Kasumi-1 (cell line): ENCODE measurements at regions not wholly inside any gene's neighbourhood (a gene's known extent, or its start where the extent isn't known, plus 50 kb on each side); places are given as distances from the start of the nearest gene placed in this dataset.

Experiments used
- DNase-seq, 2 experiments: peaks; one replicate each; lab custom pipeline; 2025; lab: John Stamatoyannopoulos, UW

DNA sequence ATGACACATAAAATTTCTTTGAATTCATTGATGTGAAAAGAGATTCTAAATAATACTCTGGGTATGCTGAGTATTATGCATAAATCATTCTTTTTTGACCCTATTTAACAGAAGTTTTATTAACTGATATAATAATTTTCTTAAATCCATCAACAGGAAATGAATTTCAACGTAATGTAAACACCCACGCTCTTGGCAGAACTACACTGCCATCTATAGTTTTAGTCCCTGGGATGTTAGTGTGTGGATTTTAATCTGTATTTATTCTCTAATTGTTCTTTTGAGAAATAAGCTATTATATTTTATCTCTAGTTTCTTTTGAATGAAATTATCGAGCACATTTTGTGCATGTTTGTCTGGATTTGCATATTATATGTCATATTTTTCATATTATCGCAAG is 666.8 kb upstream of the NDST4 start:
- DNase-seq = no peak

- no peak for DNase-seq
Observed at GRCh38 chr4:115770046-115770543, 656.7 kb upstream of the NDST4 start.

DNA sequence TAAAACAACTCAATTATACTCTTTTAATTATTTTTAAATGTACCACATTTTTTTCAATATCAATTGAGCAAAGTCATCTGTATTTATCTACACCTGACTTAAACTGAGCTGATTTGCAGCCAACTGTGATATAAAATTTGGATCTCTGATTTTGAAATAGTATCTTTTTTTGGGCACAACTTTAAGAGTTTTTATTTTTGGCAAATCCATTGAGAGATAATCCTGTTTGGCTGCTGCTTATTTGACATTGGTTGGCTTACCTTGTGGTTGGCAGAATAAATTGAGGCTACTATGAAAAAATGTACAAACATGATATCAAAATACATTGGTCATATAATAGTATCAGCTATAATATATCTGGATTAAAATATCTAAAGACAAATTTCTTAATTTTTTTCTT is 656.0 kb upstream of the NDST4 start:
- no peak for DNase-seq

DNA sequence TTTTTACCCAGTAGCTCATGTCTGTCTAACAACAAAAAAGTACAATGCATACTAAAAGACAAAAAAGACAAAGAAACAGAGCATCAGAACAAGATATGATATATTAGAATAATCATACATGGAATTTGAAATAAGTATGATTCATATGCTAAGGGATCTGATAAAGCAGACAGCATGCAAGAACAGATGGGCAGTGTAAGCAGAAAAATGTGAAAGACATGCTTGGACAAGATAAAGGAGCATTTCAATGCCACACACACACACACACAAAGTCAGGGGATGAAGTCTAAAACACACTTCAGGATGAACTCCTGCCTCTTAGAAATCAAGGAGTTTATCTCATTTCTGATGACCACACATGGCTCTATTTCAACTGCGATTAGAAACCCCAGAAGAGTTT is 649.6 kb upstream of the NDST4 start:
- no peak for DNase-seq

DNA sequence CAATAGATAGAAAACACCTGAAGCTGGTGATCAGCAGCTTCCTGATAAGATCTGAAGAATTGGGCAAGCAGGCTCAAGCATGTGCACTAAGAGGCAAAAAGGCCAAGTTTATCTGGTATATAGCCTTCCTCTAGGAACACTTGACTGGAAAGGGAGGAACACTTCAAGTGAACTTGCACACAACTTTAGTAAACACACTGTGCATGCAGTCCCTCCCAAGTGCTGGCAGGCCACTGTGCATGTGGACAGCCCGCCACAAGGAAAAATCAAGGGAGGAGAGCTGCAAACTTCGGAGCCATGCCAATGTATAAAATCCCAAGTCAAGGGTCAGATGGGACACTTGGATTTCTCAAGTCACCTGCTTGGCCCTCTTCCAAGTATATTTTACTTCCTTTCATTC is 645.8 kb upstream of the NDST4 start:
- no peak for DNase-seq

DNA sequence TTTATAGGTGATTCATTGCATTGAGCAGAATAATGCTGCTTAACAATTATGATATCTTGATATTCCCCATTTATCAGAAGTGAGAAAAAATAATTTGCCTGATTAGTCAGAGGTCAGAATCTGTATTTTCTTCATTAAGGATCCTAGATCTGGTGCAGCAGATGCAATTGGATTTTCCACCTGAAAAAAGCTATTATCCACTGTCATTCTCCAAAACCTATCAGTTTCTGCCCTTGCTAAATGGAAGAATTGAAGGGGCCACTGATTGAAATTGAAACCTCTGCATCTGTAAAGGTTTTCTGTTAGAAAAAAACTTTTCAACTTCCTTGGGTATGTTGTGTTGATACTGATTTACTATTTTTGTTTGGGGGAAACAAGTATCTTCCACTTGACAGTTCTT is 636.0 kb upstream of the NDST4 start:
- DNase-seq = no peak

DNA sequence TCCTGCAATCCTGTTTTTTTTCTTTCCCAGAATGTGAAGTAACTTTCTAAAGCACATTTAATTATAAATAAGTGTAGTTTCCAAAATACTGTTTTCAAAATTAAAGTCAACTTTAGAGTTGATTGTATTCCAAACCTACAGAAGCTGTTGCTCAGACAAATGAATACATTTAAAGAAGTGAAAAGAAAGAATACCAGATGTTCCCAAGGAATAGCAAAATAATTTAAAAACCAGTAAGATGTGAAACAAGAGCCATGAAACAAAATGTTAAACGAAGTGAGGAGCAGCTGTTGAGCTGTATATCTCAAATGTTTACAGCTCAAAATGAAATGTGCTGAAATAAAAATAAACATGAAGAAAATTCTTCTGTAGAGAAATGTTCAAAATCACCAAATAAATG is 627.4 kb upstream of the NDST4 start:
- no peak for DNase-seq

GRCh38 chr4:115729739-115730266 is 616.4 kb upstream of the NDST4 start:
- no peak for DNase-seq

DNA sequence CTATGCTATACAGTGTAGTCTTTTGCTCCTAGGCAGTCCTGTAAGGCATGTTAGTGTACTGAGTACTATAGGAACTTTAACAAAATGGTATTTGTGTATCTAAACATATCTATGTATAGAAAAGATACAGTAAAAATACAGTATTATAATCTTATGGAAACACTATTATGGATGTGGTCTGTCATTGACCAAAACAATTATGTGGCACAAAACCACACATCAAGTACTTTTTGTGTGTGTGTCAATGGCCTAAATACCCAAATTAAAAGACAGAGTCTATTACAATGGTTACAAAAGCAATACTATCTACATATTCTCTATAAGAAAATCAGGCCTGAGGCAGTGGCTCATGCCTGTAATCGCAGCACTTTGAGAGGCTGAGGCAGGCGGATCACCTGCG is 610.2 kb upstream of the NDST4 start:
- no peak for DNase-seq

DNA sequence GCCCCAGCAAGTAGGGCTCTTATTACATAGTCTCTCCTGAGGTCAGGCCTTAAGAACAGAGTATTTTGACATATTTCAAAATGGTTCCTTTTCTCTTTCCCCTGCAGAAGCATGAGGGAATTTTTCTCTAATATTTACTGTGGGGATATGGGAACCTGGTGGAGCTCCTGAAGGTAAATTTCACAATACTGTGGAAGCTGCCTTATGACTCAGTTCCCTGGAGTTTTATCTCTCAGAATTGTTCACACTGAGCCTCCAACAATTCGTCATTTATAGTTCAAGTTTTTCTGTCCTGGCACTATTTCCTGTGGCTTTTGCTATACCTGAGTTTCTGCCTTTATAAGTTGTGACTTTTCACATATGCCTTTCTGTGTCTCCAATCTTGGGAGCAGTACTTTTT is 607.2 kb upstream of the NDST4 start:
- DNase-seq = no peak

GRCh38 chr4:115711575-115711974 is 598.2 kb upstream of the NDST4 start:
- DNase-seq = peak; percentile 17 to 43

GRCh38 chr4:115688961-115689360 is 575.5 kb upstream of the NDST4 start:
- DNase-seq = no peak

DNA sequence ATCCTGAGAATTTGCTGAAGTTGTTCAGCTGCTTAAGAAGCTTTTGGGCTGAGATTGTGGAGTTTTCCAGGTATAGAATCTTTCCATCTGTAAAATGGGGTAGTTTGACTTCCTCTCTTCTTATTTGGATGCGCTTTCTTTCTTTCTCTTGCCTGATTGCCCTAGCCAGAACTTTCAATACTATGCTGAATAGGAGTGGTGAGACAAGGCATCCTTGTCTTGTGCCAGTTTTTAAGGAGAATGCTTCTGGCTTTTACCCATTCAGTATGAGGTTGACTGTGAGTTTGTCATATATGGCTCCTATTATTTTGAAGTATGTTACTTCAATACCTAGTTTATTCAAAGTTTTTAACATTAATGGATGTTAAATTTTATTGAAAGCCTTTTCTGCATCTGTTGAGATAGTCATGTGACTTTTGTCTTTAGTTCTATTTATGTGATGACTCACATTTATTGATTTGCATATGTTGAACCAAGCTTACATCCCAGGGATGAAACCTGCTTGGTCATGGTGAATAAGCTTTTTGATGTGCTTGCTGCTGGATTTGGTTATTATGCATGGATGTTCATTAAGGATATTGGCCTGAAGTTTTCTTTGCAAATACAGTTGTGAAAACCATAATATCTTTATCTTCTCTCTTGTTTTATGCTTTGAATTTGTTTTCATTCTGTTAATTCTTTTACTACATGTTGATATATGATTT is 573.8 kb upstream of the NDST4 start:
- DNase-seq = no peak

DNA sequence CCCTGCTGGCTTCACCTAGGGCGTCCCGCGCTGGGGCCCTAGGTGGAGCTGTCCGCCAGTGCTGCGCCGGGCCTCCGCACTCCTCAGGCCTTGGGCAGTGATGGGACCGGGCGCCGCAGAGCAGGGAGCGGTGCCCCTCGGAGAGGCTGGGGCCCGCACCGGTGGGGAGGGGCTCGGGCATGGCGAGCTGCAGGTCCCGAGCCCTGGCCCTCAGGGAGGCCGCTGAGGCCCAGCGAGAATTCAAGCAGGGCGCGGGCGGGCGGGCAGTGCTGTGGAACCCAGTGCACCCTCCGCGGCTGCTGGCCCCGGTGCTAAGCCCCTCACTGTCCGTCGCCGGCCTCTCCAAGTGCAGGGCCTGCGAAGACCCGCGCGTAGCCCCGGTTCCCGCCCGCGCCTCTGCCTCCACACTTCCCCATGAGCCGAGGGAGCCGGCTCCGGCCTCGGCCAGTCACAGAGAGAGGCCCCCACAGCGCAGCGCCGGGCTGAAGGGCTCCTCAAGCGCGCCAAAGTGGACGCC is 565.1 kb upstream of the NDST4 start:
- DNase-seq = no peak

DNA sequence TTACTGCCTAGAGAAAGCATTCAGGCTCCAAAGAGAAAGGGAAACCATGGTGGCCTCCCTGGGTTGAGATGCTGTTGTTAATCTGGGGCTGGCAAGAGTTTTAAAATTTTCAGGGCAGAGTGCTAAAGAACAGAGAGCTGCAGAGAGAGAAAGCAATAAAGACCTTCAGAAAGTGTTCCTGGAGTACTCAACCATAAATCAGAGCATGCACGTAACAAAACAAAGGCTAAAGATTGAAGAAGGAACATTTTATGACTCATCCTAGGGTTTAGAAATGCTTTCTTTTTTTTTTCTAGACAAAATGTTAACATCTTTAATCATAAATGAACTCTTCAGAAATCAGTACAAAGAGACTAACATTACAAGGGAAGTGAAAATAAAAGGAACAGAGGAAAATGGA is 562.3 kb upstream of the NDST4 start:
- no peak for DNase-seq

DNA sequence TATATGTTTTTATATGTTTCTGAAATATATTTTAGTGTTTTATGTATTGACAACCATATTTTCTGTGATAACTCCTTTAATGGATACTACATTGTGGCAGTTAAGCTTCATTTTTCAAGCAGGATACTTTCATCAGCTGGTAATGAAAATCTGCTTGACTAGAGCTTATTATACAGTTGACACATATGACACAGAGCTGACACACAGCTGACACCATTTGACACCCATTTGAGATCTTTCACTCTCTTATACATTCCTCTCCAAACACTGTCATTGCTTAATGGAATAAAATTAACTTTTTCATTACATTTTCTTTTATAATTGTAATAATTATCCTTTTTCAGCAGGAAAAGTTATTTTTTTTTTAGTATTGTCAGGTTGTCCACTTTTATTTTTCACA is 561.1 kb upstream of the NDST4 start:
- no peak for DNase-seq

GRCh38 chr4:115671581-115671980 is 558.2 kb upstream of the NDST4 start:
- DNase-seq = no peak

- DNase-seq = no peak
Observed at GRCh38 chr4:115670930-115671329, 557.5 kb upstream of the NDST4 start.

DNA sequence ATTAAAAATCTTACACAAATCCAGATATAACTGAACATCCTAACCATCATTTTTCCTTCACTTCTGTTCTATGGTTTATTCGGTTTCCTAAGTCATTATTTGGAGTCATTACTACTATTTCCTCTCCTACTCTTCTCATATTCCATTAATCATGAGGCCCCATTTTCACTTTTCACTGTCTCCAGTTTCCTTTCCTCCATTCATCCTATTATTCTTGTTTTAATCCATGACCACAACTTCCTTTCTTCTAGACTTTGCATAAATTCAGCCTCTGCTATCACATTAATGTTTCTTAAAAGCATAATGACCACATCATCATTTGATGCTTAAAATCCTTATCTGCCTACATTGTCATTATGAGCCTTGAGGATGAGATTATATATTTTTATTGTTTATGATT is 555.0 kb upstream of the NDST4 start:
- DNase-seq = no peak

DNA sequence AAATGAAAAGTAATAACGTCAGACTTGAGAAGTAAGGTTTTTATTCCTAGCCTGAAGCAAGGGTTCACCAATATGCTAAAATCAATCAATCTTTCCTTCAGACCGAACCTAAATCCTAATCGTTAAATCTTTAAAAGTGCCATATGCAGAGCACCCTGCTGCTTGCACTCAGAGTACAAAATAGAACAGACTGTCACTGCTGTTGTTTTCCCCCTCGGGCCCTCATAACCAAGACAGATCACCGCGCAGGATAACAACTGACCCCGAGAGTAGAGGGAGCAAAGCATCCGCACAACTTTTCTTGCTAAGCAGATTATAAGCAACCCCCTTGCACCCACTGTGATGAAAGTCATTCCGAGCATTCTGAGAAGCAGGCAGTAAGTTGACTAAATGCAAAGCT is 550.9 kb upstream of the NDST4 start:
- no peak for DNase-seq

DNA sequence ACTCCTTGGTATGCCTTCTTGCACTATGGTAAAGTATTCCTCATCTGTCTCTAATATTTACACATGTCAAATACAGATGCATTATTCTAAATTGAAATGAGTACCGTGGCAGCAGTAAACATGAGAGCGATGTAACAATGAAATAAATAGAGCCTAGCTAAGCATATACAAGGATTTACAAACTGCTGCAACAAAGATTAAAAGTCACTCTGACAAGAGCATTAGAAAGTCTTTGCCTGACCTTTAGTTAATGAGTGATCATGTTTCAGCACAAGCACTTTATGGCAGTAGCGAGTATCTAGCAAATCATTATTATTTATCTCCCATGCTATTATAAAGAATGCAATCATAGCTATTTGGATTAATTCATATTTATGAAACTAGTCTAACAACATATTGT is 547.0 kb upstream of the NDST4 start:
- DNase-seq = no peak

DNA sequence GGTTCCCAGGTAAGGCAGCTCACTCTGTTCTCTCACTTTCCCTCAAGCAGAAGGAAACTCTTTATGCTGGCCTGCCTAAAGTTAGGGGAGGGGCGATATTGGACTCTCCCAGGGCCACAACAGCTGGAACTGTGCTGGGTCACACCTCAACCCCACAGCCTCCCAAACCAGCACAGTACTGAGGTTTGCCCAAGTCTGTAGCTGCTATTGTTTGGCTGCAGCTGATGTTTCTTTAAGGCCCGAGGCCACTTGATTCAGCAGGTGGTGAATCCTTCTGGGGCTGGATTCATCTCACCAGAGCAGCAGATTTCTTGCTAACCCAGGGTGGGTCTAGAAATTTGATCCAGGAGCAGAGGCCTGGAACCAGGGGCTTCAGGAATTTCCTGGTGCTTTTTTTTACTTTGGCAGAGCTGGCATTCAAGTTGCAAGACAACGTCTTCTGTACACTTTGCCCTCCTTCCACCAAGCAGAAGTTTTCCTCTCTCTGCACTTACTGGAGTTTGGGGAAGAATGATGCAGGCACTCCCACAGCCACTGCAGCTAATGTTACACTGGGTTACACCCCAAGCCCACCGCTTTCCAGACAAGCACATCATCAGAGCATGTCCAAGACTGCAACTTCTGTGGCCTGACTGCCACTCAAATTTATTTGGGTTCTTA is 544.7 kb upstream of the NDST4 start:
- no peak for DNase-seq

DNA sequence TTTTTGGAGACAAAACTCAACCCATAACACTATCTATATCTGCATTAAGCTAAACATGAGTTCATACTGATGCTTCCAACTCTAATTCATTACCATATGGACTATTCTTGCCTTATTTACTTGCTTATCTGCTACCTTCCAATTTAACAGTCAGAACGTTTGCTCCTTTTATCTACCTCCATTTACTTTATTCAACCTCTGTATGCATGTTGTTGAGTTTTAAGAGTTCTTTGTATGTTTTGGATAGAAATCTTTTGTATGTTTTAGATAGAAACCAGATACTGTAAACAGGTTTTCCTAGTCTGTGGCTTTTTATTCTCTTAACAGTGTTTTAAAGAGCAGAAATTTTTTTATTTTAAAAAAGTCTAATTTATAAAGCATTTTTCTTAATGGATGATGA is 542.2 kb upstream of the NDST4 start:
- no peak for DNase-seq
